Astrocyte (in vitro differentiated cells and primary cell): ENCODE measurements at regions not wholly inside any gene's neighbourhood (a gene's known extent, or its start where the extent isn't known, plus 50 kb on each side); places are given as distances from the start of the nearest gene placed in this dataset.
A peak's percentile ranks its signal among the peaks of the same experiment; 100 is the strongest.

Experiments used
- DNase-seq: peaks from one replicate; pipeline ENCODE4 v3.0.0-alpha.2; 2010; ENCODE audit warnings: low read depth
- FAIRE-seq: peaks from 2 replicates; lab custom pipeline; 2011; peaks lifted over from hg19 to GRCh38; lab: Jason Lieb, UNC
- H2AFZ ChIP-seq: 2 replicates; pipeline ENCODE4 v1.6.0; 2012; ENCODE audit warnings: low read depth, low read length, inconsistent platforms
- H3K27ac ChIP-seq: 2 replicates; pipeline ENCODE4 v1.5.1; 2011; ENCODE audit warnings: low read depth, low read length, inconsistent platforms
- H3K27me3 ChIP-seq: 2 replicates; pipeline ENCODE4 v1.6.0; 2011; ENCODE audit warnings: low read length, inconsistent platforms; ENCODE audit not compliant: insufficient read depth
- H3K36me3 ChIP-seq: 2 replicates; pipeline ENCODE4 v1.5.1; 2011; ENCODE audit warnings: low read length, inconsistent platforms; ENCODE audit not compliant: insufficient read depth
- H3K4me1 ChIP-seq: 2 replicates; pipeline ENCODE4 v1.5.1; 2011; ENCODE audit warnings: low read length, inconsistent platforms; ENCODE audit not compliant: insufficient read depth
- H3K4me2 ChIP-seq: 2 replicates; pipeline ENCODE4 v1.6.0; 2012; ENCODE audit warnings: low read length, inconsistent platforms
- H3K4me3 ChIP-seq: 2 replicates; pipeline ENCODE4 v1.5.1; 2011; ENCODE audit warnings: low read depth, mild to moderate bottlenecking, low read length, inconsistent platforms; ENCODE audit not compliant: insufficient read depth
- H3K79me2 ChIP-seq: 2 replicates; pipeline ENCODE4 v1.6.0; 2012; ENCODE audit warnings: mild to moderate bottlenecking, low read length, inconsistent platforms; ENCODE audit not compliant: insufficient read depth
- H3K9ac ChIP-seq: 2 replicates; pipeline ENCODE4 v1.6.0; 2012; ENCODE audit warnings: mild to moderate bottlenecking, low read length, inconsistent platforms
- H3K9me3 ChIP-seq: 2 replicates; pipeline ENCODE4 v1.5.1; 2012; ENCODE audit warnings: low read depth, mild to moderate bottlenecking, low read length, inconsistent platforms; ENCODE audit not compliant: insufficient read depth
- H4K20me1 ChIP-seq: 2 replicates; pipeline ENCODE4 v1.6.0; 2012; ENCODE audit warnings: low read length, inconsistent platforms; ENCODE audit not compliant: insufficient read depth
- H3K27ac Mint-ChIP-seq: one replicate; pipeline ENCODE4 v1.8.0; 2021; ENCODE audit warnings: mild to moderate bottlenecking, mixed read lengths; ENCODE audit not compliant: unreplicated experiment
- H3K27me3 Mint-ChIP-seq: one replicate; pipeline ENCODE4 v1.8.0; 2021; ENCODE audit warnings: low read depth, mixed read lengths; ENCODE audit not compliant: unreplicated experiment
- H3K36me3 Mint-ChIP-seq: one replicate; pipeline ENCODE4 v1.8.0; 2021; ENCODE audit warnings: low read depth, mixed read lengths; ENCODE audit not compliant: unreplicated experiment
- H3K4me1 Mint-ChIP-seq: one replicate; pipeline ENCODE4 v1.8.0; 2021; ENCODE audit warnings: low read depth, mixed read lengths; ENCODE audit not compliant: unreplicated experiment
- H3K4me3 Mint-ChIP-seq: one replicate; pipeline ENCODE4 v1.8.0; 2021; ENCODE audit warnings: mild to moderate bottlenecking, moderate library complexity, mixed read lengths; ENCODE audit not compliant: unreplicated experiment
- H3K9me3 Mint-ChIP-seq: one replicate; pipeline ENCODE4 v1.8.0; 2021; ENCODE audit warnings: mild to moderate bottlenecking, mixed read lengths; ENCODE audit not compliant: unreplicated experiment
- EZH2 ChIP-seq: IDR thresholded peaks from 2 replicates; pipeline ENCODE4 v1.6.1; 2012; ENCODE audit warnings: mild to moderate bottlenecking, low read length, inconsistent platforms; ENCODE audit not compliant: insufficient read depth
- TF ChIP-seq, protein P1 (sequence below): IDR thresholded peaks from 2 replicates; pipeline ENCODE4 v1.5.1; 2011; ENCODE audit warnings: low read depth, mild to moderate bottlenecking, inconsistent platforms, low read length, moderate library complexity; ENCODE audit not compliant: insufficient read depth

GRCh38 chr13:104289400-104289799 is 1223.2 kb upstream of the SLC10A2 start:
- no peaks in the 10 kb centered on the region for H3K27me3 Mint-ChIP-seq
- no peak overlapping the region for H3K27ac Mint-ChIP-seq
- no peak for FAIRE-seq
- Histone ChIP-seq H4K20me1 (no peaks in the 10 kb centered on the region), H3K4me2 (no peak overlapping the region), H3K36me3 (no peaks in the 10 kb centered on the region), H3K4me3 (no peak overlapping the region), H3K9me3 (no peaks in the 10 kb centered on the region), H2AFZ (no peak overlapping the region), H3K79me2 (no peaks in the 10 kb centered on the region), H3K27ac (no peak overlapping the region), H3K27me3 (no peaks in the 10 kb centered on the region), H3K4me1 (no peaks in the 10 kb centered on the region), H3K9ac (no peak overlapping the region)
- H3K4me1 Mint-ChIP-seq: no peaks in the 10 kb centered on the region
- H3K4me3 Mint-ChIP-seq: no peak overlapping the region
- TF ChIP-seq, protein P1, sequence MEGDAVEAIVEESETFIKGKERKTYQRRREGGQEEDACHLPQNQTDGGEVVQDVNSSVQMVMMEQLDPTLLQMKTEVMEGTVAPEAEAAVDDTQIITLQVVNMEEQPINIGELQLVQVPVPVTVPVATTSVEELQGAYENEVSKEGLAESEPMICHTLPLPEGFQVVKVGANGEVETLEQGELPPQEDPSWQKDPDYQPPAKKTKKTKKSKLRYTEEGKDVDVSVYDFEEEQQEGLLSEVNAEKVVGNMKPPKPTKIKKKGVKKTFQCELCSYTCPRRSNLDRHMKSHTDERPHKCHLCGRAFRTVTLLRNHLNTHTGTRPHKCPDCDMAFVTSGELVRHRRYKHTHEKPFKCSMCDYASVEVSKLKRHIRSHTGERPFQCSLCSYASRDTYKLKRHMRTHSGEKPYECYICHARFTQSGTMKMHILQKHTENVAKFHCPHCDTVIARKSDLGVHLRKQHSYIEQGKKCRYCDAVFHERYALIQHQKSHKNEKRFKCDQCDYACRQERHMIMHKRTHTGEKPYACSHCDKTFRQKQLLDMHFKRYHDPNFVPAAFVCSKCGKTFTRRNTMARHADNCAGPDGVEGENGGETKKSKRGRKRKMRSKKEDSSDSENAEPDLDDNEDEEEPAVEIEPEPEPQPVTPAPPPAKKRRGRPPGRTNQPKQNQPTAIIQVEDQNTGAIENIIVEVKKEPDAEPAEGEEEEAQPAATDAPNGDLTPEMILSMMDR: no peak
- no peak for TF ChIP-seq EZH2
- no peaks in the 10 kb centered on the region for H3K36me3 Mint-ChIP-seq
- peak; percentile 20 for DNase-seq
- H3K9me3 Mint-ChIP-seq: no peaks in the 10 kb centered on the region

GRCh38 chr13:104288496-104288895 is 1222.3 kb upstream of the SLC10A2 start:
- H3K79me2 ChIP-seq: no peaks in the 10 kb centered on the region
- no peak overlapping the region for H2AFZ ChIP-seq
- no peak overlapping the region for H3K4me2 ChIP-seq
- no peaks in the 10 kb centered on the region for H3K9me3 ChIP-seq
- H3K4me3 ChIP-seq: no peak overlapping the region
- Mint-ChIP-seq H3K4me1 (no peaks in the 10 kb centered on the region), H3K27ac (no peak overlapping the region), H3K36me3 (no peaks in the 10 kb centered on the region), H3K27me3 (no peaks in the 10 kb centered on the region), H3K4me3 (no peak overlapping the region), H3K9me3 (no peaks in the 10 kb centered on the region)
- H3K4me1 ChIP-seq: no peaks in the 10 kb centered on the region
- H3K27me3 ChIP-seq: no peaks in the 10 kb centered on the region
- TF ChIP-seq, protein P1: no peak
- no peak for TF ChIP-seq EZH2
- H3K9ac ChIP-seq: no peak overlapping the region
- no peak for FAIRE-seq
- H4K20me1 ChIP-seq: no peaks in the 10 kb centered on the region
- H3K36me3 ChIP-seq: no peaks in the 10 kb centered on the region
- no peak overlapping the region for H3K27ac ChIP-seq
- DNase-seq: no peak

DNA sequence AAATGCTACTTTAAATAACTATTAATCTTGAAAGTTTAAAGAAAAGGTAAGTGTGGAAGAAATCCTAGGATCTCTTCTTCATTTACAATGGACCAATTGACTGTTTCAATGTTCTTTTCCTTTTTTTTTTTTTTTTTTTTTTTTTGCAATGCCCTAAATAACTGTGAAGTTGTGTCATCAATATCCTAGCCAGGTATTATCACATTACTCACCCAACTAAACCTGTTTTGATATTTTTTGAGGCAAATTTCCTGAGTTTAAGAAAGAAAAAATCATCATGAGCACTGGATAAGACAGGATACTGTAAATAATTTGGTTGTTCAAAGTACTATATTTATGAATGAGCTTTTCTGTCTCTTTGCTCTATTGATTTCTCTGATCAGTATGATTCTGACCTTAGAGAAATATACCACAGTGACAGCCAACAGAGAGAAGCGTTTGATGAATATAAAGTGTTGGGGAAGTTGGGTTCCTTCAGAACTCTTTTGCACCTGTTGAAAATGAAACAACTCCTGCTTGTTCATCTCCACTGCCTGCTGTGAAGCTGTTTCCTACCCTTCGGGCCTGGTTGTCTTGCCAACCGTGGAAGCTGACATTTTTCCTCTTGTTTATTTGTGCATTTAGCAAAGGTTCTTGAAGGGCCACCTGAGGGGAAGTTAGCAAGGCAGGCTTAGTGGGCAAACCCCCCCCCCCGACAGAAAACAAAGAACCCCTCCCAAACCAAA is 1220.5 kb upstream of the SLC10A2 start:
- H3K4me1 ChIP-seq: no peaks in the 10 kb centered on the region
- DNase-seq (no peak), FAIRE-seq (no peak)
- no peaks in the 10 kb centered on the region for H4K20me1 ChIP-seq
- Mint-ChIP-seq H3K4me3 (no peak overlapping the region), H3K36me3 (no peaks in the 10 kb centered on the region), H3K27me3 (no peaks in the 10 kb centered on the region), H3K9me3 (no peaks in the 10 kb centered on the region), H3K27ac (no peak overlapping the region), H3K4me1 (no peaks in the 10 kb centered on the region)
- no peaks in the 10 kb centered on the region for H3K9me3 ChIP-seq
- H3K79me2 ChIP-seq: no peaks in the 10 kb centered on the region
- no peak overlapping the region for H3K9ac ChIP-seq
- H3K27me3 ChIP-seq: no peaks in the 10 kb centered on the region
- no peak overlapping the region for H2AFZ ChIP-seq
- no peaks in the 10 kb centered on the region for H3K36me3 ChIP-seq
- H3K4me3 ChIP-seq: no peak overlapping the region
- H3K27ac ChIP-seq: no peak overlapping the region
- H3K4me2 ChIP-seq: no peak overlapping the region
- no peak for TF ChIP-seq EZH2
- TF ChIP-seq, protein P1: no peak
